Upper lobe of left lung (tissue), 6 donors: ENCODE measurements at regions not wholly inside any gene's neighbourhood (a gene's known extent, or its start where the extent isn't known, plus 50 kb on each side); places are given as distances from the start of the nearest gene placed in this dataset.

Experiments
- ATAC-seq, 2 donors: fragments of 200-7000 bp; cut with Tn5 transposase; one replicate each; pipeline ENCODE4 v1.9.1; 2022; ENCODE audit warnings: mild to moderate bottlenecking in 2 of 2, moderate library complexity in 2 of 2; ENCODE audit not compliant: low FRiP score in 2 of 2
- DNase-seq, 2 donors: peaks; one replicate each; pipeline ENCODE4 v3.0.0-alpha.2; 2019 to 2020
- H3K27ac ChIP-seq, 4 donors: fragments of 200-600 bp; sonication (generic); one replicate each; pipeline ENCODE4 v1.5.1; 2016 to 2019
- H3K27me3 ChIP-seq, 4 donors: fragments of 200-600 bp; sonication (generic); one replicate each; pipeline ENCODE4 v1.5.1; 2017 to 2019
- H3K36me3 ChIP-seq, 4 donors: fragments of 200-600 bp; sonication (generic); one replicate each; pipeline ENCODE4 v1.5.1; 2016 to 2019
- H3K4me1 ChIP-seq, 4 donors: fragments of 200-600 bp; sonication (generic); one replicate each; pipeline ENCODE4 v1.5.1; 2018 to 2019
- H3K4me3 ChIP-seq, 4 donors: fragments of 200-600 bp; sonication (generic); one replicate each; pipeline ENCODE4 v1.5.1; 2017 to 2019; ENCODE audit warnings: mild to moderate bottlenecking in 2 of 4, moderate library complexity in 1 of 4
- H3K9me3 ChIP-seq, 4 donors: fragments of 200-600 bp; sonication (generic); one replicate each; pipeline ENCODE4 v1.5.1; 2018 to 2019
- EP300 ChIP-seq, 4 donors: sonication (generic); formaldehyde crosslinking; IDR thresholded peaks; one replicate each; pipeline ENCODE4 v1.5.1; 2017; ENCODE audit warnings: antibody characterized with exemption in 4 of 4, control low read depth in 2 of 4
- POLR2A ChIP-seq, 4 donors: fragments of 450-650 bp; IDR thresholded peaks; one replicate each; pipeline ENCODE4 v1.5.1; 2016 to 2017; ENCODE audit warnings: antibody characterized with exemption in 4 of 4, mild to moderate bottlenecking in 2 of 4
- POLR2AphosphoS5 ChIP-seq, 2 donors: sonication (generic); formaldehyde crosslinking; IDR thresholded peaks; one replicate each; pipeline ENCODE4 v1.5.1; 2017; ENCODE audit warnings: antibody characterized with exemption in 2 of 2
- WGBS, 2 donors: methylation state at CpG; one replicate each; pipeline ENCODE4 v1.1.5; 2017 to 2018; 5-methylcytosine and 5-hydroxymethylcytosine counted together
- TF ChIP-seq, protein P1 (sequence below), 6 experiments: fragments of 450-650 bp in 4 of 6; fragments of 200-600 bp in 2 of 6; sonication (generic) in 2 of 6; IDR thresholded peaks; one replicate each; pipeline ENCODE4 v1.5.1; 2016 to 2019; ENCODE audit warnings: antibody characterized with exemption in 6 of 6
- donor health status: DM: no; HTN: no; CAD: no; lungs with moderate emphysema.
- donor health status: DM: no; HTN: yes; CAD: no; lungs with severe emphysema.

DNA sequence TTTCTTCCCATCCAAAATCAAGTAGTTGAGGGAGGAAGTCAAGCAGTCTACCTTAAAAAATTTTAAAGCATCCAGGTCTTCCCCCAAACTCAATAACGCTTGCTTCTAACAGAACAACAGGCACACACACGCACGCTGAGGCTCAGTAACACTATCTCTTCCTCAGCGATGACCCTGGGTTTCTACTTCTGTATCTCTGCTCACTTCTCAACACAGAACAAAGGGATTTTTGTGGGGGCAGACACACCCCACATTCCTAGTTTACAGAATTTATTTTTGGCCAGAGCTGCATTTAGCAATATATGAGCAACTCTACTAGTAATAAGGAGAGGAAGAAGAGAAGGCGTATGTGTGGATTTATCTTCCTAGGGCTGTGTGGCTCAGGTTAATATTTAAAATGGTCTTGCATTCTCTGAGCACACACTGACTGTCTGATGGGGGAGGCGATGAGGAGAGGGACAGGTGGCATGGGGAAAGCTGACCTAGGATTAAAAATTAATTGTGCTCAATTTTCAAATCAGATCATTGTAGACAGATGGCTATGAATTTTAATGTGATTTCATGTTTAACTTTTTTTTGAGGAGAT is 71.3 kb upstream of the PPM1B start:
- peaks cover 5 to 12% (median 6%) of the 10 kb centered on the region in 4 donors for H3K4me1 ChIP-seq
- no peak for ATAC-seq
- TF ChIP-seq POLR2AphosphoS5 (IDR thresholded peaks at IDR 0.05): no peak
- TF ChIP-seq POLR2A (IDR thresholded peaks at IDR 0.05): no peak
- no peak for TF ChIP-seq EP300 (IDR thresholded peaks at IDR 0.05)
- TF ChIP-seq, protein P1, sequence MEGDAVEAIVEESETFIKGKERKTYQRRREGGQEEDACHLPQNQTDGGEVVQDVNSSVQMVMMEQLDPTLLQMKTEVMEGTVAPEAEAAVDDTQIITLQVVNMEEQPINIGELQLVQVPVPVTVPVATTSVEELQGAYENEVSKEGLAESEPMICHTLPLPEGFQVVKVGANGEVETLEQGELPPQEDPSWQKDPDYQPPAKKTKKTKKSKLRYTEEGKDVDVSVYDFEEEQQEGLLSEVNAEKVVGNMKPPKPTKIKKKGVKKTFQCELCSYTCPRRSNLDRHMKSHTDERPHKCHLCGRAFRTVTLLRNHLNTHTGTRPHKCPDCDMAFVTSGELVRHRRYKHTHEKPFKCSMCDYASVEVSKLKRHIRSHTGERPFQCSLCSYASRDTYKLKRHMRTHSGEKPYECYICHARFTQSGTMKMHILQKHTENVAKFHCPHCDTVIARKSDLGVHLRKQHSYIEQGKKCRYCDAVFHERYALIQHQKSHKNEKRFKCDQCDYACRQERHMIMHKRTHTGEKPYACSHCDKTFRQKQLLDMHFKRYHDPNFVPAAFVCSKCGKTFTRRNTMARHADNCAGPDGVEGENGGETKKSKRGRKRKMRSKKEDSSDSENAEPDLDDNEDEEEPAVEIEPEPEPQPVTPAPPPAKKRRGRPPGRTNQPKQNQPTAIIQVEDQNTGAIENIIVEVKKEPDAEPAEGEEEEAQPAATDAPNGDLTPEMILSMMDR (IDR thresholded peaks at IDR 0.05): no peak
- H3K27me3 ChIP-seq: no peaks in the 10 kb centered on the region
- DNase-seq: no peak
- no peak overlapping the region for H3K4me3 ChIP-seq
- 84 to 89% methylated on average over 6 of the region's 6 CpGs for WGBS, 2 donors
- no peak overlapping the region for H3K27ac ChIP-seq
- H3K9me3 ChIP-seq: no peaks in the 10 kb centered on the region
- no peaks in the 10 kb centered on the region for H3K36me3 ChIP-seq

DNA sequence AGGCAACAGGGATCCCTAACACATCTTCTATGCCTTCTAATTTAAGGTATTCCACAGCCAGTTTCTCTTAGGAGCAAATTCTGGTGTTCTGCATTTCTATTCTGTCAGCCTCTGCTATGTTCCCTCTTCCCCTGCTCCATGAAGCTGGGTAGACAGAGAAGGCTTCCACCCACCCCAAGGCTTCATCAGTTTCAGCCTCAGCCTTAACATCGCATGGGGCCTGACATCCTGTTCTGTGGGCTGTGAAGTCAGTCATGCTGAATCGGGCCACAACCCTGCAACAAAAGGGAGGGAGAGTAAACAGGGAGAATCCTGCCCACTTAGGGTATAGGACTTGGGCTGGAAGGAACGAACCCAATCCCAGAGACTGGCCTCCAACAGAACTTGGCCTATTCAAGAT is 70.6 kb upstream of the PPM1B start:
- no peak overlapping the region for H3K4me3 ChIP-seq
- no peaks in the 10 kb centered on the region for H3K36me3 ChIP-seq
- no peak overlapping the region for H3K27ac ChIP-seq
- TF ChIP-seq POLR2AphosphoS5 (IDR thresholded peaks at IDR 0.05) (no peak), POLR2A (IDR thresholded peaks at IDR 0.05) (no peak), EP300 (IDR thresholded peaks at IDR 0.05) (no peak)
- TF ChIP-seq, protein P1 (IDR thresholded peaks at IDR 0.05): no peak
- ATAC-seq: no peak
- no peaks in the 10 kb centered on the region for H3K9me3 ChIP-seq
- no peak for DNase-seq
- WGBS, 2 donors: 65 to 70% methylated on average over 3 of the region's 3 CpGs
- peaks cover 5 to 12% (median 6%) of the 10 kb centered on the region in 4 donors for H3K4me1 ChIP-seq
- H3K27me3 ChIP-seq: no peaks in the 10 kb centered on the region

DNA sequence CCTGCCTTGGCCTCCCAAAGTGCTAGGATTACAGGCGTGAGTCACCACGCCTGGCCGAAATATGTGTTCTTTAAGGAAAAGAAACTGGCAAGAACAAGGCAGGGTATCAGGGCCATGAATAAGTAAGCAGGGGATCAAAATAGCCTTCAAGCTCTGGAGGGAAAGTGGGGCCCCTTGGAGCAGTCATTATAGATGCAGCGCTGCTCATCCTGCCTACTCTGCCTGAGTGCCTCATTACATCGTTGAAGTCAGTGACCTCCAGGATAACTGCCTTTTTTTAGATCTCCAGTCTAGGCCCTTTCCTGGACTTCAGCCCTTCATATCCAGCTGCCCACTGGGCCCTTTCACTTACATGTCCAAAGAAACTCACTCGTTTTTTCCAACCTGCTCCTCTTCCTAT is 69.8 kb upstream of the PPM1B start:
- Histone ChIP-seq H3K27ac (no peak overlapping the region), H3K36me3 (no peaks in the 10 kb centered on the region), H3K4me1 (peaks cover 5 to 12% (median 6%) of the 10 kb centered on the region in 4 donors), H3K27me3 (no peaks in the 10 kb centered on the region), H3K4me3 (no peak overlapping the region), H3K9me3 (no peaks in the 10 kb centered on the region)
- TF ChIP-seq, protein P1 (IDR thresholded peaks at IDR 0.05): no peak
- TF ChIP-seq POLR2A (IDR thresholded peaks at IDR 0.05) (no peak), EP300 (IDR thresholded peaks at IDR 0.05) (no peak), POLR2AphosphoS5 (IDR thresholded peaks at IDR 0.05) (no peak)
- 89 to 92% methylated on average over 6 of the region's 6 CpGs for WGBS, 2 donors
- no peak for DNase-seq
- ATAC-seq: no peak

DNA sequence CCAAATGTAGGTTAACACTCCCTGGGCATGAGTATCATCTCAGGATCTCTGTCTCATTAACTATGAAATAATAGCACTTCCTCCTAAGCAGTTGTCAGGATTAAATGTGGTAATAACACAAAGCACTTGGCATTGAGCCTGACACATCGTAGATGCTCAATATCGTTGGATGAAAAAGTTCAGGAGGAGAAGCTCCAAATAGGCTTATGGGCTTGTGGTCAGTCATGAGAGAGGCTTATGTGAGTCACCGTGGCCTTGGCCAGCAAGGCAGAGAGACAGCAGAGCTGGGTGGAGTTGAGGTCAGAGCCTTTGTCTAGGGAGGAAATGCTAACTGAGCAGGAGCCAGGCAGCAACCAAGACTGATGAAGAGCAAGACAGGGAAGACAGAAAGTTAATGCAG is 68.3 kb upstream of the PPM1B start:
- H3K4me3 ChIP-seq: no peak overlapping the region
- no peaks in the 10 kb centered on the region for H3K36me3 ChIP-seq
- no peak overlapping the region for H3K27ac ChIP-seq
- no peaks in the 10 kb centered on the region for H3K27me3 ChIP-seq
- no peaks in the 10 kb centered on the region for H3K9me3 ChIP-seq
- TF ChIP-seq, protein P1 (IDR thresholded peaks at IDR 0.05): no peak
- TF ChIP-seq EP300 (IDR thresholded peaks at IDR 0.05): no peak
- no peak for TF ChIP-seq POLR2AphosphoS5 (IDR thresholded peaks at IDR 0.05)
- no peak for TF ChIP-seq POLR2A (IDR thresholded peaks at IDR 0.05)
- H3K4me1 ChIP-seq: peaks cover 5 to 12% (median 6%) of the 10 kb centered on the region in 4 donors
- WGBS, 2 donors: 25 to 56% methylated on average over 3 of the region's 3 CpGs
- peak; percentile 78 to 97 for ATAC-seq
- DNase-seq: peak in 1 of 2 donors; percentile 67

DNA sequence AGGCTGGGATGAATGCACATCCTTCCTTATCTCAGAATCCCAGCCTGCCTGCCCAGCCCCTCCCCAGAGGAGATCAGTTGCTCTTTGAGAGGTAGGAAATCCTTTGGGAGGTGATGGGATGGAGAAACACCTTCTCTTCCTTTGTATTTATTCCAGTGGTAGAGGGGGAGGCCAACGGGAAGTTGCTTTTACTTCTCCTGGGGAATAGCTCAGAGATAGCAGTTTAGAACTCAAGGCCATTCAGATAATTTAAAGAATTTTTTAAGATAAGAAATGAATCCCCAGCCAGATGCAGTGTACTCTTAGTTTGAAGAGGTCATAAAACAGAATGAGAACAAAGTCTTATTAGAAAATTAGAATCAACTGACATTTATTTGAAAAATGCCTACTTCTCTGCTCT is 67.4 kb upstream of the PPM1B start:
- 61 to 67% methylated on average over 1 of the region's 1 CpG for WGBS, 2 donors
- ATAC-seq (no peak), DNase-seq (no peak)
- Histone ChIP-seq H3K4me1 (peaks cover 5 to 12% (median 6%) of the 10 kb centered on the region in 4 donors), H3K27ac (no peak overlapping the region), H3K27me3 (no peaks in the 10 kb centered on the region), H3K36me3 (no peaks in the 10 kb centered on the region), H3K9me3 (no peaks in the 10 kb centered on the region), H3K4me3 (no peak overlapping the region)
- no peak for TF ChIP-seq EP300 (IDR thresholded peaks at IDR 0.05)
- TF ChIP-seq POLR2AphosphoS5 (IDR thresholded peaks at IDR 0.05): no peak
- TF ChIP-seq, protein P1 (IDR thresholded peaks at IDR 0.05): no peak
- no peak for TF ChIP-seq POLR2A (IDR thresholded peaks at IDR 0.05)
